ENCODE measurements at regions not wholly inside any gene's neighbourhood (a gene's known extent, or its start where the extent isn't known, plus 50 kb on each side); places are given as distances from the start of the nearest gene placed in this dataset.

DNA sequence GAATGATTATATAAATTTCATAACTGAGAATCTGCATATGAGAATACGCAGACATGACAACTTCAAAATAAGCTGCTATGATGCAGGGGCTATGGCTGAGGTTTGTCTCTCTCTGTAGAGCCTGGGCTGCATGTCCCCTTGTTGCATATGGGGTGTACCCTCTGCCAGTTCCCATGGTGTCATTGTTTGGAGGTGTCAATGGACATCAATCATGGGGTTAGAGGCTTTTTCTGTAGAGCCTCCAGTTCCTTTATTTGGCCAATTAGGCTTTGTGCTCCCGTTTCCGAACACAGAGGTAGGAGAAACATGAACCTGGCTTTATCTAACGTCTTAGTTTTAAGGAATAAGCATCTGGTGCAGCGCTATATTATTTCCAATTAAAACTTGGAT is 77.3 kb upstream of the RARB start:
- no peak for TF ChIP-seq FOS (IDR thresholded peaks at IDR 0.05; ENCODE audit: borderline replicate concordance, insufficient read depth, low read length)
- no peak for TF ChIP-seq POLR2AphosphoS5 (IDR thresholded peaks at IDR 0.05; ENCODE audit: insufficient read depth, low read depth, low read length)
- TF ChIP-seq JUN (IDR thresholded peaks at IDR 0.05; ENCODE audit: borderline replicate concordance, insufficient read depth, insufficient read length, low read depth), result no peak
- no peak for TF ChIP-seq POLR2A (IDR thresholded peaks at IDR 0.05; ENCODE audit: low read depth, low read length)
- TF ChIP-seq MYC (IDR thresholded peaks at IDR 0.05; ENCODE audit: low read depth, low read length), result no peak
- TF ChIP-seq, protein P1, sequence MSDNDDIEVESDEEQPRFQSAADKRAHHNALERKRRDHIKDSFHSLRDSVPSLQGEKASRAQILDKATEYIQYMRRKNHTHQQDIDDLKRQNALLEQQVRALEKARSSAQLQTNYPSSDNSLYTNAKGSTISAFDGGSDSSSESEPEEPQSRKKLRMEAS (IDR thresholded peaks at IDR 0.05; ENCODE audit: insufficient read depth, insufficient read length), result no peak
- no peak for TF ChIP-seq GATA2 (IDR thresholded peaks at IDR 0.05; ENCODE audit: insufficient read depth, insufficient read length, low read depth, low read length)
- no peak for TF ChIP-seq EZH2 (IDR thresholded peaks at IDR 0.05; ENCODE audit: borderline replicate concordance, low read depth, low read length, severe bottlenecking)
- TF ChIP-seq, protein P2, sequence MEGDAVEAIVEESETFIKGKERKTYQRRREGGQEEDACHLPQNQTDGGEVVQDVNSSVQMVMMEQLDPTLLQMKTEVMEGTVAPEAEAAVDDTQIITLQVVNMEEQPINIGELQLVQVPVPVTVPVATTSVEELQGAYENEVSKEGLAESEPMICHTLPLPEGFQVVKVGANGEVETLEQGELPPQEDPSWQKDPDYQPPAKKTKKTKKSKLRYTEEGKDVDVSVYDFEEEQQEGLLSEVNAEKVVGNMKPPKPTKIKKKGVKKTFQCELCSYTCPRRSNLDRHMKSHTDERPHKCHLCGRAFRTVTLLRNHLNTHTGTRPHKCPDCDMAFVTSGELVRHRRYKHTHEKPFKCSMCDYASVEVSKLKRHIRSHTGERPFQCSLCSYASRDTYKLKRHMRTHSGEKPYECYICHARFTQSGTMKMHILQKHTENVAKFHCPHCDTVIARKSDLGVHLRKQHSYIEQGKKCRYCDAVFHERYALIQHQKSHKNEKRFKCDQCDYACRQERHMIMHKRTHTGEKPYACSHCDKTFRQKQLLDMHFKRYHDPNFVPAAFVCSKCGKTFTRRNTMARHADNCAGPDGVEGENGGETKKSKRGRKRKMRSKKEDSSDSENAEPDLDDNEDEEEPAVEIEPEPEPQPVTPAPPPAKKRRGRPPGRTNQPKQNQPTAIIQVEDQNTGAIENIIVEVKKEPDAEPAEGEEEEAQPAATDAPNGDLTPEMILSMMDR (IDR thresholded peaks at IDR 0.05; ENCODE audit: extremely low read depth in 1 of 2, insufficient read depth in 1 of 2, low read depth in 1 of 2, low read length in 2 of 2), result no peak
- Histone ChIP-seq H3K4me3 (replicated peaks in 1 of 3; ENCODE audit: insufficient read depth in 1 of 3, low read depth in 1 of 3, low read length in 3 of 3) (no peak overlapping the region), H2AFZ (ENCODE audit: low read depth, low read length) (no peak overlapping the region), H3K27me3 (ENCODE audit: control insufficient read depth in 2 of 2, insufficient read depth in 2 of 2, low read length in 2 of 2) (peaks cover 0 to 2% of the 10 kb centered on the region in 2 experiments), H3K27ac (ENCODE audit: insufficient read depth, low read depth, low read length) (no peak overlapping the region), H4K20me1 (replicated peaks; ENCODE audit: control insufficient read depth, extremely low read depth, insufficient read depth, low read length) (no peaks in the 10 kb centered on the region), H3K36me3 (ENCODE audit: control insufficient read depth in 2 of 2, extremely low read depth in 1 of 2, insufficient read depth in 2 of 2, low read length in 2 of 2) (no peaks in the 10 kb centered on the region), H3K4me2 (ENCODE audit: insufficient read depth, low read length) (no peak overlapping the region), H3K9ac (replicated peaks; ENCODE audit: extremely low read depth, insufficient read depth, low read length) (no peak overlapping the region), H3K79me2 (ENCODE audit: control insufficient read depth, insufficient read depth, low read length) (no peaks in the 10 kb centered on the region), H3K4me1 (ENCODE audit: control insufficient read depth, extremely low read depth, insufficient read depth, low read length) (no peaks in the 10 kb centered on the region), H3K9me3 (replicated peaks; ENCODE audit: control insufficient read depth, insufficient read depth, low read length) (no peaks in the 10 kb centered on the region), H3K9me1 (replicated peaks; ENCODE audit: control insufficient read depth, extremely low read depth, insufficient read depth, low read length) (no peaks in the 10 kb centered on the region)
- intact Hi-C loops (cut with micrococcal nuclease), result no loop called here
- CTCF ChIA-PET, result interaction anchor here (0.7 to 1.2 kb wide), 2 partner anchors 17 to 243 kb away, joined by 3 read pairs; no protein-coding TSS in a partner anchor
- dilution Hi-C loops (cut with MboI; ENCODE audit: extremely low pct_ligation_motif_present, low sequenced_read_pairs), result no loop called here
- FAIRE-seq (no peak), DNase-seq (ENCODE audit: low read depth, low spot score) (no peak)
- no TSS peak for BruUV-seq (replicated peaks)
- POLR2A ChIA-PET, result no interaction called here

All from endothelial cell of umbilical vein (primary cell).